ENCODE measurements at regions not wholly inside any gene's neighbourhood (a gene's known extent, or its start where the extent isn't known, plus 50 kb on each side); places are given as distances from the start of the nearest gene placed in this dataset.

DNA sequence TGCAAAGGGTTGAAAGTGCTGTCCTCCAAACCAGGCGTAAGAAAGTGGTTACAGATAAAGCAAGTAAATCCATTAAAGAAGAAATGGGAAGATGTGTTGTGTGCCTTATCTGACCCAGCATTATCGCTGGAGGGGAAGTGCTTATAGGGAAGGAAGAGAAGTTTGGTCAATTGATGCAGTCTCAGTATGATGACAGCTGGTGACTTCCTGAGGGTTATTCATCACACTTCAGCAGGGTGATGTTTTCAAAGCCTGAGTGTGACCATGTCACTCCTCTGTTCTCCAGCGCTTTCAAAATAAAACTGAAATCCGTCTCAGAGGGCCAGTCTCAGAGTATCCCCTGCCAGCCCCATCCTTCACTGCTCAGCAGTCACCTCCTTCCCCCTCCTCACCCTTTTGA lies 505.4 kb upstream of the RBFOX1 start:
- H3K4me1 ChIP-seq (ENCODE audit: insufficient read depth, low read length), result no peaks in the 10 kb centered on the region
- H2AFZ ChIP-seq (ENCODE audit: low read length), result no peak overlapping the region
- 22% methylated on average over 4 of the region's 4 CpGs for WGBS (ENCODE audit: low lambda C conversion rate)
- DNase-seq (ENCODE audit: low spot score), result no peak
- no peaks in the 10 kb centered on the region for H3K79me2 ChIP-seq (ENCODE audit: insufficient read depth, low read length)
- ATAC-seq, result no peak
- H3K9me3 ChIP-seq (ENCODE audit: low read length), result peaks cover 41% of the 10 kb centered on the region
- intact Hi-C loops (cut with micrococcal nuclease; ENCODE audit: unreplicated experiment), result no loop called here
- H3K27ac ChIP-seq (ENCODE audit: extremely low read length, insufficient read depth, low read length), result no peak overlapping the region
- no peak for FAIRE-seq
- TF ChIP-seq WIZ (CRISPR knock-in tag; IDR thresholded peaks at IDR 0.05), result no peak
- no peaks in the 10 kb centered on the region for H4K20me1 ChIP-seq (ENCODE audit: insufficient read depth, low read length)
- no peaks in the 10 kb centered on the region for H3K36me3 ChIP-seq (replicated peaks in 1 of 2; ENCODE audit: control insufficient read depth in 1 of 2, insufficient read depth in 2 of 2, low read length in 2 of 2)
- no TSS peak for BruUV-seq (replicated peaks)
- POLR2A ChIA-PET, result no interaction called here
- no peak overlapping the region for H3K9ac ChIP-seq (ENCODE audit: insufficient read depth, low read depth, low read length)
- no peaks in the 10 kb centered on the region; a peak in 1 of 5 replicates for H3K27me3 ChIP-seq (ENCODE audit: control insufficient read depth in 1 of 2, insufficient read depth in 2 of 2, low read length in 2 of 2)
- CTCF ChIA-PET (ENCODE audit: low intra/inter-chr PET ratio, low total read pairs), result no interaction called here
- no peak overlapping the region for H3K4me2 ChIP-seq (ENCODE audit: low read depth, low read length)
- H3K4me3 ChIP-seq (replicated peaks in 1 of 3; ENCODE audit: insufficient read depth in 1 of 3, low read depth in 2 of 3, low read length in 3 of 3), result no peak overlapping the region
- in situ Hi-C loops (cut with HindIII; ENCODE audit: extremely low pct_ligation_motif_present, low pct_unique_long_range_greater_than_20kb), result no loop called here

DNA sequence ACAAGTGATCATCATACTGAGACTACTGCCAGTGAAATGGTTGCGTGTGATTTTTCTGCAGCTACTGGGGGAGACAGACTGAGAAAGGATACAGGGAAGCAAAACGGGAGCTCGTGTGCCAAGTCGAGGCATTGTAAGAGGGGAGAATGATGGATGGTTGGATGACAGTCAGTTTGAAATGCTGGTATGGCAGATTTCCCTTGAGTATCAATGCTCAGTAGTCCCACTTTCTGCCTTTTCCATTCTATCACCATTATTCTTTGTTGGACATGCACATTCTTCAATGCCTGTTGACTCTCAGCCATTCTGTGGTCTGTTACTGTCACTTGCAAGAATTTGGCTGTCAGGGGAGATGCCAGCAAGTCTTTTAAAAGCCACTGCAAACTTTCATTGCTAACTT lies 510.6 kb upstream of the RBFOX1 start:
- WGBS (ENCODE audit: low lambda C conversion rate), result 2% methylated on average over 4 of the region's 4 CpGs
- ChIA-PET POLR2A (no interaction called here), CTCF (ENCODE audit: low intra/inter-chr PET ratio, low total read pairs) (no interaction called here)
- no peak for TF ChIP-seq ZNF460 (CRISPR knock-in tag; IDR thresholded peaks at IDR 0.05; ENCODE audit: borderline replicate concordance)
- TF ChIP-seq KMT2B (CRISPR knock-in tag; IDR thresholded peaks at IDR 0.05), result no peak
- TF ChIP-seq, protein P1, sequence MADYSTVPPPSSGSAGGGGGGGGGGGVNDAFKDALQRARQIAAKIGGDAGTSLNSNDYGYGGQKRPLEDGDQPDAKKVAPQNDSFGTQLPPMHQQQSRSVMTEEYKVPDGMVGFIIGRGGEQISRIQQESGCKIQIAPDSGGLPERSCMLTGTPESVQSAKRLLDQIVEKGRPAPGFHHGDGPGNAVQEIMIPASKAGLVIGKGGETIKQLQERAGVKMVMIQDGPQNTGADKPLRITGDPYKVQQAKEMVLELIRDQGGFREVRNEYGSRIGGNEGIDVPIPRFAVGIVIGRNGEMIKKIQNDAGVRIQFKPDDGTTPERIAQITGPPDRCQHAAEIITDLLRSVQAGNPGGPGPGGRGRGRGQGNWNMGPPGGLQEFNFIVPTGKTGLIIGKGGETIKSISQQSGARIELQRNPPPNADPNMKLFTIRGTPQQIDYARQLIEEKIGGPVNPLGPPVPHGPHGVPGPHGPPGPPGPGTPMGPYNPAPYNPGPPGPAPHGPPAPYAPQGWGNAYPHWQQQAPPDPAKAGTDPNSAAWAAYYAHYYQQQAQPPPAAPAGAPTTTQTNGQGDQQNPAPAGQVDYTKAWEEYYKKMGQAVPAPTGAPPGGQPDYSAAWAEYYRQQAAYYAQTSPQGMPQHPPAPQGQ (CRISPR knock-in tag; IDR thresholded peaks at IDR 0.05; ENCODE audit: borderline replicate concordance), result no peak
- no peak for TF ChIP-seq ZC3H4 (CRISPR knock-in tag; IDR thresholded peaks at IDR 0.05; ENCODE audit: borderline replicate concordance)
- no peak for TF ChIP-seq PAF1 (CRISPR knock-in tag; IDR thresholded peaks at IDR 0.05)
- no peak for TF ChIP-seq ZNF230 (CRISPR knock-in tag; IDR thresholded peaks at IDR 0.05)
- TF ChIP-seq, protein P2, sequence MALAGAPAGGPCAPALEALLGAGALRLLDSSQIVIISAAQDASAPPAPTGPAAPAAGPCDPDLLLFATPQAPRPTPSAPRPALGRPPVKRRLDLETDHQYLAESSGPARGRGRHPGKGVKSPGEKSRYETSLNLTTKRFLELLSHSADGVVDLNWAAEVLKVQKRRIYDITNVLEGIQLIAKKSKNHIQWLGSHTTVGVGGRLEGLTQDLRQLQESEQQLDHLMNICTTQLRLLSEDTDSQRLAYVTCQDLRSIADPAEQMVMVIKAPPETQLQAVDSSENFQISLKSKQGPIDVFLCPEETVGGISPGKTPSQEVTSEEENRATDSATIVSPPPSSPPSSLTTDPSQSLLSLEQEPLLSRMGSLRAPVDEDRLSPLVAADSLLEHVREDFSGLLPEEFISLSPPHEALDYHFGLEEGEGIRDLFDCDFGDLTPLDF (CRISPR knock-in tag; IDR thresholded peaks at IDR 0.05), result no peak
- TF ChIP-seq, protein P3, sequence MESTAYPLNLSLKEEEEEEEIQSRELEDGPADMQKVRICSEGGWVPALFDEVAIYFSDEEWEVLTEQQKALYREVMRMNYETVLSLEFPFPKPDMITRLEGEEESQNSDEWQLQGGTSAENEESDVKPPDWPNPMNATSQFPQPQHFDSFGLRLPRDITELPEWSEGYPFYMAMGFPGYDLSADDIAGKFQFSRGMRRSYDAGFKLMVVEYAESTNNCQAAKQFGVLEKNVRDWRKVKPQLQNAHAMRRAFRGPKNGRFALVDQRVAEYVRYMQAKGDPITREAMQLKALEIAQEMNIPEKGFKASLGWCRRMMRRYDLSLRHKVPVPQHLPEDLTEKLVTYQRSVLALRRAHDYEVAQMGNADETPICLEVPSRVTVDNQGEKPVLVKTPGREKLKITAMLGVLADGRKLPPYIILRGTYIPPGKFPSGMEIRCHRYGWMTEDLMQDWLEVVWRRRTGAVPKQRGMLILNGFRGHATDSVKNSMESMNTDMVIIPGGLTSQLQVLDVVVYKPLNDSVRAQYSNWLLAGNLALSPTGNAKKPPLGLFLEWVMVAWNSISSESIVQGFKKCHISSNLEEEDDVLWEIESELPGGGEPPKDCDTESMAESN (CRISPR knock-in tag; conservative IDR thresholded peaks at IDR 0.05), result no peak
- TF ChIP-seq ZNF224 (CRISPR knock-in tag; IDR thresholded peaks at IDR 0.05), result no peak
- TF ChIP-seq, protein P4, sequence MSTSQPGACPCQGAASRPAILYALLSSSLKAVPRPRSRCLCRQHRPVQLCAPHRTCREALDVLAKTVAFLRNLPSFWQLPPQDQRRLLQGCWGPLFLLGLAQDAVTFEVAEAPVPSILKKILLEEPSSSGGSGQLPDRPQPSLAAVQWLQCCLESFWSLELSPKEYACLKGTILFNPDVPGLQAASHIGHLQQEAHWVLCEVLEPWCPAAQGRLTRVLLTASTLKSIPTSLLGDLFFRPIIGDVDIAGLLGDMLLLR (CRISPR knock-in tag; IDR thresholded peaks at IDR 0.05), result no peak
- TF ChIP-seq ZKSCAN1 (IDR thresholded peaks at IDR 0.05; ENCODE audit: low read length), result no peak
- TF ChIP-seq FOXK1 (CRISPR knock-in tag; IDR thresholded peaks at IDR 0.05; ENCODE audit: borderline replicate concordance, low read depth), result no peak
- TF ChIP-seq PHF21A (CRISPR knock-in tag; IDR thresholded peaks at IDR 0.05), result no peak
- H3K4me2 ChIP-seq (ENCODE audit: low read depth, low read length), result no peak overlapping the region
- no peaks in the 10 kb centered on the region for H3K4me1 ChIP-seq (ENCODE audit: insufficient read depth, low read length)
- H3K9me3 ChIP-seq (ENCODE audit: low read length), result peaks cover 55% of the 10 kb centered on the region
- no peak overlapping the region for H3K9ac ChIP-seq (ENCODE audit: insufficient read depth, low read depth, low read length)
- H3K36me3 ChIP-seq (replicated peaks in 1 of 2; ENCODE audit: control insufficient read depth in 1 of 2, insufficient read depth in 2 of 2, low read length in 2 of 2), result no peaks in the 10 kb centered on the region
- in situ Hi-C loops (cut with HindIII; ENCODE audit: extremely low pct_ligation_motif_present, low pct_unique_long_range_greater_than_20kb), result no loop called here
- no peaks in the 10 kb centered on the region for H3K27me3 ChIP-seq (ENCODE audit: control insufficient read depth in 1 of 2, insufficient read depth in 2 of 2, low read length in 2 of 2)
- H3K79me2 ChIP-seq (ENCODE audit: insufficient read depth, low read length), result no peaks in the 10 kb centered on the region
- ATAC-seq (no peak), FAIRE-seq (no peak), DNase-seq (ENCODE audit: low spot score) (no peak)
- BruUV-seq (replicated peaks), result no TSS peak
- no peaks in the 10 kb centered on the region for H4K20me1 ChIP-seq (ENCODE audit: insufficient read depth, low read length)
- H3K27ac ChIP-seq (ENCODE audit: extremely low read length, insufficient read depth, low read length), result no peak overlapping the region
- H3K4me3 ChIP-seq (replicated peaks in 1 of 3; ENCODE audit: insufficient read depth in 1 of 3, low read depth in 2 of 3, low read length in 3 of 3), result no peak overlapping the region
- intact Hi-C loops (cut with micrococcal nuclease; ENCODE audit: unreplicated experiment), result no loop called here
- H2AFZ ChIP-seq (ENCODE audit: low read length), result no peak overlapping the region

Data from HepG2 (cell line).